H1 (cell line): ENCODE measurements at regions not wholly inside any gene's neighbourhood (a gene's known extent, or its start where the extent isn't known, plus 50 kb on each side); places are given as distances from the start of the nearest gene placed in this dataset.

Experiments
- CTCF ChIA-PET: fragments of 300-600 bp; sonication (Branson Sonifier 250); formaldehyde crosslinking; loops from one replicate; lab custom pipeline; 2021; ENCODE audit not compliant: partially characterized antibody; lab: Charles Lee
- POLR2A ChIA-PET: fragments of 300-600 bp; sonication (Branson Sonifier 250); formaldehyde crosslinking; loops from one replicate; lab custom pipeline; 2021; ENCODE audit warnings: inconsistent platforms; ENCODE audit not compliant: partially characterized antibody; lab: Charles Lee
- DNase-seq, 2 experiments: peaks; one replicate each; pipeline versions ENCODE4 v3.0.0 to v3.0.0-alpha.2; 2010 to 2022; ENCODE audit warnings: low spot score in 2 of 2, low read depth in 1 of 2, mixed read lengths in 1 of 2
- FAIRE-seq: peaks from 2 replicates; lab custom pipeline; 2011; peaks lifted over from hg19 to GRCh38; lab: Jason Lieb, UNC
- H2AFZ ChIP-seq: 2 replicates; pipeline ENCODE4 v1.8.1; 2012; ENCODE audit warnings: low read length, inconsistent platforms
- H2AK5ac ChIP-seq: 2 replicates; pipeline ENCODE4 v1.6.1; 2013; ENCODE audit warnings: low read depth, low read length
- H2BK120ac ChIP-seq: replicated peaks from 2 replicates; pipeline ENCODE3; 2013; ENCODE audit warnings: low read depth, low read length, inconsistent platforms
- H2BK12ac ChIP-seq: 2 replicates; pipeline ENCODE4 v1.6.1; 2013; ENCODE audit warnings: low read depth, low read length
- H2BK15ac ChIP-seq: 2 replicates; pipeline ENCODE4 v1.6.1; 2013; ENCODE audit warnings: low read length
- H2BK20ac ChIP-seq: 2 replicates; pipeline ENCODE4 v1.6.1; 2013; ENCODE audit warnings: low read length
- H2BK5ac ChIP-seq: 2 replicates; pipeline ENCODE4 v1.6.1; 2013; ENCODE audit warnings: low read depth, low read length
- H3K14ac ChIP-seq: 2 replicates; pipeline ENCODE4 v1.6.1; 2013; ENCODE audit warnings: inconsistent platforms; ENCODE audit not compliant: insufficient read length
- H3K18ac ChIP-seq: 2 replicates; pipeline ENCODE4 v1.6.1; 2013; ENCODE audit warnings: low read length; ENCODE audit errors: extremely low read depth
- H3K23ac ChIP-seq: 2 replicates; pipeline ENCODE4 v1.6.1; 2013; ENCODE audit warnings: inconsistent platforms; ENCODE audit not compliant: insufficient read length
- H3K23me2 ChIP-seq: 2 replicates; pipeline ENCODE4 v1.6.1; 2013; ENCODE audit warnings: low read depth, low read length
- H3K27ac ChIP-seq: 2 replicates; pipeline ENCODE4 v1.6.1; 2011; ENCODE audit warnings: low read depth, low read length, inconsistent platforms
- H3K27me3 ChIP-seq, 4 experiments: replicated peaks in 1 of 4; 1 replicate in 1 of 4; 2 replicates in 3 of 4; pipeline versions ENCODE4 v1.6.1 to v1.8.1; 2011 to 2013; ENCODE audit warnings: low read length in 3 of 4, mild to moderate bottlenecking in 3 of 4, inconsistent platforms in 2 of 4, mixed read lengths in 2 of 4, moderate library complexity in 1 of 4; ENCODE audit not compliant: control insufficient read depth in 3 of 4, insufficient read depth in 3 of 4; ENCODE audit errors: extremely low read depth in 1 of 4
- H3K36me3 ChIP-seq, 4 experiments: 2 replicates each; pipeline versions ENCODE4 v1.6.1 to v1.8.1; 2011 to 2013; ENCODE audit warnings: mild to moderate bottlenecking in 4 of 4, low read length in 3 of 4, moderate library complexity in 2 of 4, control low read depth in 1 of 4, inconsistent platforms in 1 of 4; ENCODE audit not compliant: insufficient read depth in 4 of 4, control insufficient read depth in 2 of 4
- H3K4ac ChIP-seq: replicated peaks from 2 replicates; pipeline ENCODE3; 2013; ENCODE audit warnings: low read length, low read depth, mixed read lengths, inconsistent platforms; ENCODE audit not compliant: insufficient read length
- H3K4me1 ChIP-seq, 4 experiments: replicated peaks in 1 of 4; 1 replicate in 1 of 4; 2 replicates in 3 of 4; pipeline versions ENCODE4 v1.6.1 to v1.8.1; 2011 to 2013; ENCODE audit warnings: low read length in 3 of 4, inconsistent platforms in 2 of 4, mixed read lengths in 1 of 4; ENCODE audit not compliant: insufficient read depth in 4 of 4, control insufficient read depth in 3 of 4
- H3K4me2 ChIP-seq, 2 experiments: 2 replicates each; pipeline versions ENCODE4 v1.6.1 to v1.8.1; 2011 to 2013; ENCODE audit warnings: low read depth in 2 of 2, low read length in 2 of 2, control low read depth in 1 of 2, inconsistent platforms in 1 of 2, mild to moderate bottlenecking in 1 of 2; ENCODE audit not compliant: insufficient read depth in 1 of 2
- H3K4me3 ChIP-seq, 4 experiments: fragments of 200-600, 300-600 bp in 1 of 4; sonication (generic), shearing (Covaris generic), sonication (Bioruptor Twin) in 1 of 4; 2 replicates each; pipeline versions ENCODE4 v1.5.1 to v1.8.1; 2011 to 2016; ENCODE audit warnings: low read length in 4 of 4, low read depth in 3 of 4, control low read depth in 2 of 4, inconsistent platforms in 2 of 4, mild to moderate bottlenecking in 2 of 4, mixed read lengths in 1 of 4, moderate library complexity in 1 of 4; ENCODE audit not compliant: insufficient read depth in 2 of 4; ENCODE audit errors: extremely low read depth in 1 of 4
- H3K56ac ChIP-seq: replicated peaks from 2 replicates; pipeline ENCODE3; 2013; ENCODE audit warnings: low read depth, mild to moderate bottlenecking, mixed read lengths, low read length, inconsistent platforms; ENCODE audit not compliant: insufficient read length
- H3K79me1 ChIP-seq: 2 replicates; pipeline ENCODE4 v1.6.1; 2013; ENCODE audit warnings: low read depth, low read length, control low read depth
- H3K79me2 ChIP-seq, 2 experiments: 2 replicates each; pipeline versions ENCODE4 v1.6.1 to v1.8.1; 2012 to 2013; ENCODE audit warnings: low read length in 2 of 2, mild to moderate bottlenecking in 2 of 2, inconsistent platforms in 1 of 2; ENCODE audit not compliant: insufficient read depth in 2 of 2, control insufficient read depth in 1 of 2
- H3K9ac ChIP-seq, 4 experiments: replicated peaks in 1 of 4; 1 replicate in 1 of 4; 2 replicates in 3 of 4; pipeline versions ENCODE4 v1.6.1 to v1.8.1; 2011 to 2013; ENCODE audit warnings: low read depth in 3 of 4, low read length in 3 of 4, control low read depth in 2 of 4, mild to moderate bottlenecking in 2 of 4, moderate library complexity in 2 of 4, inconsistent platforms in 1 of 4; ENCODE audit errors: extremely low read depth in 1 of 4
- H3K9me3 ChIP-seq, 2 experiments: 2 replicates each; pipeline versions ENCODE4 v1.6.1 to v1.8.1; 2012 to 2013; ENCODE audit warnings: mild to moderate bottlenecking in 2 of 2, moderate library complexity in 2 of 2, control low read depth in 1 of 2, inconsistent platforms in 1 of 2, low read depth in 1 of 2, low read length in 1 of 2, mixed read lengths in 1 of 2; ENCODE audit not compliant: insufficient read depth in 2 of 2
- H4K20me1 ChIP-seq, 2 experiments: replicated peaks in 1 of 2; 2 replicates each; pipeline versions ENCODE3 to v1.8.1; 2011 to 2013; ENCODE audit warnings: inconsistent platforms in 2 of 2, low read length in 2 of 2, mild to moderate bottlenecking in 1 of 2; ENCODE audit not compliant: insufficient read depth in 2 of 2, control insufficient read depth in 1 of 2
- H4K5ac ChIP-seq: 2 replicates; pipeline ENCODE4 v1.6.1; 2013; ENCODE audit warnings: low read length, low read depth, mixed read lengths, inconsistent platforms; ENCODE audit not compliant: insufficient read length
- H4K8ac ChIP-seq: 2 replicates; pipeline ENCODE4 v1.8.0; 2013; ENCODE audit warnings: mild to moderate bottlenecking, moderate library complexity, low read length, inconsistent platforms; ENCODE audit not compliant: insufficient read depth; ENCODE audit errors: extremely low read depth
- H4K91ac ChIP-seq: replicated peaks from 2 replicates; pipeline ENCODE3; 2013; ENCODE audit warnings: low read length, mixed read lengths, inconsistent platforms; ENCODE audit not compliant: insufficient read length
- CHD1 ChIP-seq: IDR thresholded peaks from 2 replicates; pipeline ENCODE4 v1.6.1; 2012; ENCODE audit warnings: low read depth, low read length, improper control_type of control experiment
- MAX ChIP-seq: IDR thresholded peaks from 2 replicates; pipeline ENCODE4 v1.6.1; 2012; ENCODE audit warnings: inconsistent platforms
- POLR2A ChIP-seq, 2 experiments: IDR thresholded peaks; 1 replicate in 1 of 2; 2 replicates in 1 of 2; pipeline ENCODE4 v1.6.1; 2011; ENCODE audit warnings: low read depth in 2 of 2, low read length in 2 of 2, mild to moderate bottlenecking in 2 of 2; ENCODE audit errors: control extremely low read depth in 1 of 2
- POLR2AphosphoS5 ChIP-seq: IDR thresholded peaks from 2 replicates; pipeline ENCODE4 v1.6.1; 2011; ENCODE audit warnings: low read depth, low read length
- TAF7 ChIP-seq: optimal IDR thresholded peaks from 2 replicates; pipeline ENCODE3; 2011; ENCODE audit warnings: low read depth, mild to moderate bottlenecking, inconsistent platforms, low read length, moderate library complexity, borderline replicate concordance
- WGBS, 2 experiments: shearing (Covaris generic) in 1 of 2; methylation state at CpG; one replicate each; pipeline versions ENCODE4 v1.1.6 to v1.1.7; 2013 to 2015; ENCODE audit warnings: low lambda C conversion rate in 2 of 2, mixed read lengths in 2 of 2, inconsistent platforms in 1 of 2, low coverage in 1 of 2, missing lambda C conversion rate in 1 of 2; ENCODE audit not compliant: insufficient replicate concordance in 2 of 2, insufficient coverage in 1 of 2, insufficient read length in 1 of 2; ENCODE audit errors: extremely low coverage in 1 of 2, missing lambda C conversion rate in 1 of 2; 5-methylcytosine and 5-hydroxymethylcytosine counted together

GRCh38 chr6:27810768-27811450 lies 101.3 kb downstream of the OR2B2 start:
- Histone ChIP-seq H4K8ac (no peak overlapping the region), H3K14ac (no peak overlapping the region), H3K23me2 (peaks cover 21% of the 10 kb centered on the region), H2AFZ (no peak overlapping the region), H3K27ac (peak overlapping the region; percentile 84), H3K4me1 (peaks cover 0 to 6% (median 3%) of the 10 kb centered on the region in 4 experiments; a peak in 4 of 7 replicates), H4K91ac (no peak overlapping the region), H3K56ac (no peak overlapping the region), H3K79me1 (no peaks in the 10 kb centered on the region), H3K36me3 (no peaks in the 10 kb centered on the region), H3K4me3 (peak overlapping the region; percentile 78 to 96 (median 89)), H2BK120ac (no peak overlapping the region), H3K4ac (no peak overlapping the region), H2AK5ac (no peak overlapping the region), H3K23ac (no peak overlapping the region), H3K4me2 (peak overlapping the region; percentile 81 to 99), H3K79me2 (peaks cover 0 to 6% of the 10 kb centered on the region in 2 experiments; a peak in 1 of 4 replicates), H2BK15ac (no peak overlapping the region), H2BK12ac (no peak overlapping the region), H4K20me1 (no peaks in the 10 kb centered on the region), H3K9ac (peak overlapping the region; percentile 63 to 97 (median 95)), H2BK20ac (no peak overlapping the region), H2BK5ac (0 out of 2 replicates have a peak overlapping the region, but pooled peaks have one; percentile 98), H3K18ac (peak overlapping the region; percentile 99), H4K5ac (peak overlapping the region; percentile 73), H3K27me3 (no peaks in the 10 kb centered on the region), H3K9me3 (peaks cover 0 to 3% of the 10 kb centered on the region in 2 experiments; a peak in 1 of 4 replicates)
- ChIA-PET CTCF (interaction anchor here (1.1 to 2.4 kb wide), 6 partner anchors 8 to 665 kb away, joined by 3 to 9 read pairs (median 3); no protein-coding TSS in a partner anchor), POLR2A (interaction anchor here (0.7 to 11.2 kb wide), 33 partner anchors 10 to 1789 kb away, joined by 3 to 959 read pairs (median 28); a partner anchor contains a TSS)
- TF ChIP-seq MAX (no peak), POLR2A (IDR thresholded peaks at IDR 0.05; ENCODE audit: control extremely low read depth in 1 of 2, low read depth in 2 of 2, low read length in 2 of 2) (peak; percentile 26 to 75), CHD1 (peak; percentile 39; the same call in 1 of the 2 replicates), TAF7 (peak; percentile 18), POLR2AphosphoS5 (peak; percentile 47; the same call in 1 of the 2 replicates)
- 8% methylated on average over 11 of the region's 11 CpGs; no CpG with 5 or more reads in 1 of the 2 experiments for WGBS, 2 experiments
- DNase-seq, result peak in 1 of 2 experiments; percentile 43
- FAIRE-seq, result no peak
